SU-DHL-6 (cell line): ENCODE measurements at regions not wholly inside any gene's neighbourhood (a gene's known extent, or its start where the extent isn't known, plus 50 kb on each side); places are given as distances from the start of the nearest gene placed in this dataset.
"Not testable (repeated sequence)": the region's sequence is repeated elsewhere in the genome, so short reads cannot be mapped to it uniquely, and the experiment has no call there.

ENCODE experiments used
- H2AFZ ChIP-seq: fragments of 200-600 bp; sonication (generic); 2 replicates; pipeline ENCODE4 v1.6.1; 2014; ENCODE audit warnings: low read depth, mild to moderate bottlenecking, moderate library complexity, mixed read lengths, antibody characterized with exemption, low read length; ENCODE audit not compliant: severe bottlenecking
- H3F3A ChIP-seq: fragments of 200-600 bp; shearing (Covaris generic); 2 replicates; pipeline ENCODE4 v1.6.0; 2016; ENCODE audit warnings: antibody characterized with exemption, mild to moderate bottlenecking; ENCODE audit not compliant: insufficient read depth
- H3K27ac ChIP-seq: fragments of 200-600 bp; sonication (generic); 2 replicates; pipeline ENCODE4 v1.5.1; 2016; ENCODE audit warnings: low read depth, mild to moderate bottlenecking, low read length, moderate library complexity, mixed read lengths
- H3K27me3 ChIP-seq: fragments of 200-600 bp; sonication (generic), shearing (Covaris generic); 2 replicates; pipeline ENCODE4 v1.6.0; 2014; ENCODE audit warnings: mild to moderate bottlenecking, low read length
- H3K36me3 ChIP-seq: fragments of 200-600 bp; sonication (generic); 2 replicates; pipeline ENCODE4 v1.6.1; 2014; ENCODE audit warnings: mild to moderate bottlenecking, low read length, mixed read lengths
- H3K4me2 ChIP-seq: fragments of 300-600, 200-600 bp; shearing (Covaris generic), sonication (generic); 2 replicates; pipeline ENCODE4 v1.6.0; 2014; ENCODE audit warnings: low read length, low read depth, mild to moderate bottlenecking; ENCODE audit not compliant: poor library complexity, severe bottlenecking
- H3K4me3 ChIP-seq: fragments of 200-600 bp; sonication (generic); 2 replicates; pipeline ENCODE4 v1.5.1; 2014; ENCODE audit warnings: antibody characterized with exemption, low read length, mild to moderate bottlenecking, mixed read lengths; ENCODE audit not compliant: insufficient read depth, poor library complexity, severe bottlenecking
- H3K79me2 ChIP-seq: fragments of 200-600 bp; sonication (generic); 2 replicates; pipeline ENCODE4 v1.6.1; 2014; ENCODE audit warnings: mild to moderate bottlenecking, low read length, moderate library complexity; ENCODE audit not compliant: insufficient read depth
- H3K9ac ChIP-seq: fragments of 200-600 bp; sonication (generic); 2 replicates; pipeline ENCODE4 v1.7.0; 2014; ENCODE audit warnings: mild to moderate bottlenecking, low read length
- H3K9me2 ChIP-seq: fragments of 200-600 bp; sonication (generic); replicated peaks from 2 replicates; pipeline ENCODE4 v1.6.1; 2014; ENCODE audit warnings: low read length; ENCODE audit not compliant: insufficient read depth
- H3K9me3 ChIP-seq: fragments of 200-600 bp; sonication (generic); 2 replicates; pipeline ENCODE4 v1.6.1; 2014; ENCODE audit warnings: low read length, mixed read lengths; ENCODE audit not compliant: insufficient read depth
- H4K20me1 ChIP-seq: fragments of 200-600 bp; sonication (generic); 2 replicates; pipeline ENCODE4 v1.6.1; 2014; ENCODE audit warnings: low read depth, mild to moderate bottlenecking, antibody characterized with exemption, low read length, moderate library complexity, mixed read lengths
- CTCF ChIP-seq: fragments of 200-600 bp; sonication (generic); IDR thresholded peaks from one replicate; pipeline ENCODE4 v1.5.1; 2017; ENCODE audit warnings: antibody characterized with exemption, mild to moderate bottlenecking, low read length, moderate library complexity; ENCODE audit not compliant: insufficient read depth, poor library complexity, severe bottlenecking
- EZH2phosphoT487 ChIP-seq: fragments of 200-600 bp; sonication (generic), shearing (Covaris generic); conservative IDR thresholded peaks from 2 replicates; pipeline ENCODE4 v1.6.1; 2018; ENCODE audit warnings: mild to moderate bottlenecking, antibody characterized with exemption, low read length, moderate library complexity, mixed read lengths

GRCh38 chr12:46537387-46537955, 164.9 kb upstream of the SLC38A2 start:
- Histone ChIP-seq H4K20me1 (no peaks in the 10 kb centered on the region), H3K4me2 (no peak overlapping the region), H3K79me2 (no peaks in the 10 kb centered on the region), H2AFZ (no peak overlapping the region), H3K27ac (no peak overlapping the region), H3K9me2 (no peaks in the 10 kb centered on the region; the same call in 1 of the 2 replicates), H3F3A (no peaks in the 10 kb centered on the region), H3K36me3 (no peaks in the 10 kb centered on the region), H3K9me3 (no peaks in the 10 kb centered on the region), H3K27me3 (no peaks in the 10 kb centered on the region), H3K9ac (no peak overlapping the region), H3K4me3 (no peak overlapping the region)
- no peak for TF ChIP-seq CTCF
- no peak for TF ChIP-seq EZH2phosphoT487

- H3K9ac ChIP-seq, H3K4me2 ChIP-seq, H3K27ac ChIP-seq: not testable (repeated sequence)
These were observed 163.7 kb upstream of the SLC38A2 start for GRCh38 chr12:46536316-46536715.

GRCh38 chr12:46535907-46536306, 163.3 kb upstream of the SLC38A2 start:
- no peaks in the 10 kb centered on the region for H3K27me3 ChIP-seq
- H3K4me2 ChIP-seq, result no peak overlapping the region
- no peaks in the 10 kb centered on the region for H4K20me1 ChIP-seq
- no peak overlapping the region for H3K4me3 ChIP-seq
- no peaks in the 10 kb centered on the region for H3F3A ChIP-seq
- H3K9ac ChIP-seq, result no peak overlapping the region
- TF ChIP-seq EZH2phosphoT487 (no peak), CTCF (no peak)
- H3K27ac ChIP-seq, result no peak overlapping the region
- H3K9me3 ChIP-seq, result no peaks in the 10 kb centered on the region; the same call in 1 of the 2 replicates
- H3K79me2 ChIP-seq, result no peaks in the 10 kb centered on the region
- H3K9me2 ChIP-seq, result no peaks in the 10 kb centered on the region; the same call in 1 of the 2 replicates
- no peaks in the 10 kb centered on the region for H3K36me3 ChIP-seq
- H2AFZ ChIP-seq, result no peak overlapping the region

More at GRCh38 chr12:46536316-46536715, 163.7 kb upstream of the SLC38A2 start:
- H3K79me2 ChIP-seq, H3K9me3 ChIP-seq, H3K4me3 ChIP-seq, H3K36me3 ChIP-seq, H3F3A ChIP-seq, H3K27me3 ChIP-seq, H3K9me2 ChIP-seq, H2AFZ ChIP-seq, H4K20me1 ChIP-seq: not testable (repeated sequence)

- no peaks in the 10 kb centered on the region for H3K27me3 ChIP-seq
- H3K4me2 ChIP-seq, result no peak overlapping the region
- TF ChIP-seq EZH2phosphoT487 (no peak), CTCF (no peak)
- no peaks in the 10 kb centered on the region for H3F3A ChIP-seq
- no peak overlapping the region for H3K4me3 ChIP-seq
- H3K36me3 ChIP-seq, result no peaks in the 10 kb centered on the region
- no peak overlapping the region for H3K27ac ChIP-seq
- no peak overlapping the region for H2AFZ ChIP-seq
- H4K20me1 ChIP-seq, result no peaks in the 10 kb centered on the region
- H3K9ac ChIP-seq, result no peak overlapping the region
- H3K79me2 ChIP-seq, result no peaks in the 10 kb centered on the region
- no peaks in the 10 kb centered on the region; the same call in 1 of the 2 replicates for H3K9me3 ChIP-seq
- no peaks in the 10 kb centered on the region; the same call in 1 of the 2 replicates for H3K9me2 ChIP-seq
These were observed 162.8 kb upstream of the SLC38A2 start for GRCh38 chr12:46535376-46535775.
